ENCODE measurements at regions not wholly inside any gene's neighbourhood (a gene's known extent, or its start where the extent isn't known, plus 50 kb on each side); places are given as distances from the start of the nearest gene placed in this dataset.

DNA sequence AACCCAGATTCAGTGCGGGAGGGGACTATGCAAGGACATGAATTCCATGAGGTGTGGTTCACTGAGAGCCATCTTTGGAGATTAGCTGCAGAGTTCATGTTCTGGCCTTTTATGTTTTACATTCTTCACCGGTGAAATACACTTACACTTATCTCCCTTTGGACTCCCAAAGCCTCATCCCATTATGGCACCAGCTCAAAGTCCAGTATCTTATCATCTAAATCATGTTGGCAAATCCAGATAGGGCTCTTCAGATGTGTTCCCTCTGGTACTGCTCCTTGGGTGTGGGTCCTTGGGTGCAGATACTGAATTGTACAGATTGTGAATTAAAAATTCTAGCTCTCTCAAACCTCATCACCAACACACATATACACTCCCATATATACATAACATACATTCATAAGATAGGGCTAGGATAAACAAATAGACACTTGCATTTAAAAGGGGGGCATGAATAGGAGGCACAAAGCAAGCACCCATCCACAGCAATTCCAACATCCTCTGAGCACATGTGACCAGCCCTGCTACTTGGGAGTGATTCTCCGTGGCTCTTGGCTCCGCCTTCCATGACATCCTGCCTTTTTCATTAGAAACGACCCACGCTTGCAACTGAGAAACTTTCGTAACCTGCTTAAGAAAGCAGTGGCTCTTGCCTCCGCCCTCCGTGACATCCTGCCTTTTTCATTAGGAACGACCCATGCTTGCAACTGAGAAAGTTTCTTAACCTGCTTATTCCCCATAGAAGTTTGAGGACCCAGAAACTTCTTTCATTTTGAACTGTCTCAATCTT is 53.6 kb upstream of the LRRC1 start (continued):
- TF ChIP-seq, protein P1, sequence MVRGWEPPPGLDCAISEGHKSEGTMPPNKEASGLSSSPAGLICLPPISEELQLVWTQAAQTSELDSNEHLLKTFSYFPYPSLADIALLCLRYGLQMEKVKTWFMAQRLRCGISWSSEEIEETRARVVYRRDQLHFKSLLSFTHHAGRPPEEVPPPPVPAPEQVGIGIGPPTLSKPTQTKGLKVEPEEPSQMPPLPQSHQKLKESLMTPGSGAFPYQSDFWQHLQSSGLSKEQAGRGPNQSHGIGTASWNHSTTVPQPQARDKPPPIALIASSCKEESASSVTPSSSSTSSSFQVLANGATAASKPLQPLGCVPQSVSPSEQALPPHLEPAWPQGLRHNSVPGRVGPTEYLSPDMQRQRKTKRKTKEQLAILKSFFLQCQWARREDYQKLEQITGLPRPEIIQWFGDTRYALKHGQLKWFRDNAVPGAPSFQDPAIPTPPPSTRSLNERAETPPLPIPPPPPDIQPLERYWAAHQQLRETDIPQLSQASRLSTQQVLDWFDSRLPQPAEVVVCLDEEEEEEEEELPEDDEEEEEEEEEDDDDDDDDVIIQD (CRISPR knock-in tag; IDR thresholded peaks at IDR 0.05) = no peak
- TF ChIP-seq RCOR1 (IDR thresholded peaks at IDR 0.05; ENCODE audit: borderline replicate concordance in 1 of 2, low read depth in 2 of 2, low read length in 2 of 2) = no peak
- TF ChIP-seq, protein P2, sequence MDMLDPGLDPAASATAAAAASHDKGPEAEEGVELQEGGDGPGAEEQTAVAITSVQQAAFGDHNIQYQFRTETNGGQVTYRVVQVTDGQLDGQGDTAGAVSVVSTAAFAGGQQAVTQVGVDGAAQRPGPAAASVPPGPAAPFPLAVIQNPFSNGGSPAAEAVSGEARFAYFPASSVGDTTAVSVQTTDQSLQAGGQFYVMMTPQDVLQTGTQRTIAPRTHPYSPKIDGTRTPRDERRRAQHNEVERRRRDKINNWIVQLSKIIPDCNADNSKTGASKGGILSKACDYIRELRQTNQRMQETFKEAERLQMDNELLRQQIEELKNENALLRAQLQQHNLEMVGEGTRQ (CRISPR knock-in tag; IDR thresholded peaks at IDR 0.05) = no peak
- TF ChIP-seq, protein P3, sequence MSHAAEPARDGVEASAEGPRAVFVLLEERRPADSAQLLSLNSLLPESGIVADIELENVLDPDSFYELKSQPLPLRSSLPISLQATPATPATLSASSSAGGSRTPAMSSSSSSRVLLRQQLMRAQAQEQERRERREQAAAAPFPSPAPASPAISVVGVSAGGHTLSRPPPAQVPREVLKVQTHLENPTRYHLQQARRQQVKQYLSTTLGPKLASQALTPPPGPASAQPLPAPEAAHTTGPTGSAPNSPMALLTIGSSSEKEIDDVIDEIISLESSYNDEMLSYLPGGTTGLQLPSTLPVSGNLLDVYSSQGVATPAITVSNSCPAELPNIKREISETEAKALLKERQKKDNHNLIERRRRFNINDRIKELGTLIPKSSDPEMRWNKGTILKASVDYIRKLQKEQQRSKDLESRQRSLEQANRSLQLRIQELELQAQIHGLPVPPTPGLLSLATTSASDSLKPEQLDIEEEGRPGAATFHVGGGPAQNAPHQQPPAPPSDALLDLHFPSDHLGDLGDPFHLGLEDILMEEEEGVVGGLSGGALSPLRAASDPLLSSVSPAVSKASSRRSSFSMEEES (CRISPR knock-in tag; IDR thresholded peaks at IDR 0.05) = no peak

DNA sequence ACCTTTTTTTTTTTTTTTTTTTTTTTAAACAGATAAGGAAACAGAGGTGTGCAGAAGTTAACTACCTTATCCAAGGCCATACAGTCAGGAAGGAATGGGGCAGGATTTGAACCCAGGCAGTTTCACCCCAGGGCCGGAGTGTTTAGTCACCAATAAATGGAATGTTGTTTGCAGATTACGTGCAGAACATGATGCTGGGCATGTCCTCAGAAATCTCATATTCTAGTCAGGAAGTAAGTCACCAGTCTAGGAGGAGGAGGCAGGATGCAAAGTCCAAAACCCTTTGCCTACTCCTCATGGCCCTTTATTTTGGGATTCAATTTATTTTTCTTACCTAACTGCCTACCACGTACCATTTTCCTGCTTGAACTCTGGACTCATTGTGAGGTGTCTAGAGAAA is 57.1 kb upstream of the LRRC1 start:
- intact Hi-C loops (cut with micrococcal nuclease) = no loop called here
- TF ChIP-seq, protein P4, sequence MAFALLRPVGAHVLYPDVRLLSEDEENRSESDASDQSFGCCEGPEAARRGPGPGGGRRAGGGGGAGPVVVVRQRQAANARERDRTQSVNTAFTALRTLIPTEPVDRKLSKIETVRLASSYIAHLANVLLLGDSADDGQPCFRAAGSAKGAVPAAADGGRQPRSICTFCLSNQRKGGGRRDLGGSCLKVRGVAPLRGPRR (CRISPR knock-in tag; IDR thresholded peaks at IDR 0.05) = no peak
- no peak for TF ChIP-seq RBM34 (IDR thresholded peaks at IDR 0.05; ENCODE audit: borderline replicate concordance, insufficient read depth, low read length)
- TF ChIP-seq KLF1 (tag; IDR thresholded peaks at IDR 0.05) = no peak
- no peak for TF ChIP-seq HDAC6 (IDR thresholded peaks at IDR 0.05; ENCODE audit: low read depth, low read length)
- TF ChIP-seq CHD4 (IDR thresholded peaks at IDR 0.05; ENCODE audit: insufficient read depth, insufficient replicate concordance, low read depth, low read length, poor library complexity, severe bottlenecking) = no peak
- no peak for TF ChIP-seq CREB1 (IDR thresholded peaks at IDR 0.05)
- TF ChIP-seq CREB1 (CRISPR knock-in tag; IDR thresholded peaks at IDR 0.05) = no peak
- no peak for TF ChIP-seq BRF1 (IDR thresholded peaks at IDR 0.05; ENCODE audit: borderline replicate concordance, extremely low read depth, insufficient read length)
- TF ChIP-seq MYBL2 (IDR thresholded peaks at IDR 0.05; ENCODE audit: low read depth) = no peak
- no peak for TF ChIP-seq MYBL2 (CRISPR knock-in tag; IDR thresholded peaks at IDR 0.05; ENCODE audit: borderline replicate concordance)
- TF ChIP-seq DMBX1 (CRISPR knock-in tag; IDR thresholded peaks at IDR 0.05; ENCODE audit: borderline replicate concordance) = no peak

More for the DNA sequence above, 57.1 kb upstream of the LRRC1 start:
- no peak for DNase-seq (ENCODE audit: extremely low read depth in 1 of 4, low spot score in 3 of 4)
- H3K4me2 ChIP-seq (ENCODE audit: insufficient read depth, low read length) = no peak overlapping the region
- 3% methylated on average over 3 of the region's 3 CpGs for WGBS (ENCODE audit: insufficient coverage, low coverage, missing lambda C conversion rate)
- no peak overlapping the region for H2AFZ ChIP-seq (ENCODE audit: low read depth, low read length)
- no peaks in the 10 kb centered on the region for H3K9me3 ChIP-seq (replicated peaks; ENCODE audit: control insufficient read depth, insufficient read depth, low read depth, low read length)
- no TSS peak for BruUV-seq (replicated peaks)
- H3K4me3 ChIP-seq = no peak overlapping the region
- ATAC-seq = no peak
- no peak for FAIRE-seq
- no peaks in the 10 kb centered on the region for H3K27me3 ChIP-seq (ENCODE audit: control insufficient read depth in 2 of 2, insufficient read depth in 2 of 2, low read length in 2 of 2)
- H3K79me2 ChIP-seq (ENCODE audit: control insufficient read depth, insufficient read depth, low read length) = no peaks in the 10 kb centered on the region
- no peak overlapping the region for H3K27ac ChIP-seq (ENCODE audit: extremely low read depth, low read depth, low read length)
- no peaks in the 10 kb centered on the region for H4K20me1 ChIP-seq (replicated peaks; ENCODE audit: control insufficient read depth, insufficient read depth, low read length)
- no peak overlapping the region for H3K9ac ChIP-seq (ENCODE audit: insufficient read depth in 1 of 2, low read depth in 2 of 2, low read length in 2 of 2)
- ChIA-PET CTCF (ENCODE audit: low intra/inter-chr PET ratio) (no interaction called here), POLR2A (no interaction called here)
- no peaks in the 10 kb centered on the region for H3K9me1 ChIP-seq (ENCODE audit: control insufficient read depth, insufficient read depth, low read length)
- H3K36me3 ChIP-seq (ENCODE audit: control insufficient read depth, insufficient read depth, low read length) = no peaks in the 10 kb centered on the region
- no peaks in the 10 kb centered on the region for H3K4me1 ChIP-seq (replicated peaks in 1 of 2; ENCODE audit: control insufficient read depth in 2 of 2, insufficient read depth in 2 of 2, low read length in 2 of 2)
- in situ Hi-C loops (cut with MboI) = no loop called here

Data from K562 (cell line).